ENCODE measurements at regions not wholly inside any gene's neighbourhood (a gene's known extent, or its start where the extent isn't known, plus 50 kb on each side); places are given as distances from the start of the nearest gene placed in this dataset.

DNA sequence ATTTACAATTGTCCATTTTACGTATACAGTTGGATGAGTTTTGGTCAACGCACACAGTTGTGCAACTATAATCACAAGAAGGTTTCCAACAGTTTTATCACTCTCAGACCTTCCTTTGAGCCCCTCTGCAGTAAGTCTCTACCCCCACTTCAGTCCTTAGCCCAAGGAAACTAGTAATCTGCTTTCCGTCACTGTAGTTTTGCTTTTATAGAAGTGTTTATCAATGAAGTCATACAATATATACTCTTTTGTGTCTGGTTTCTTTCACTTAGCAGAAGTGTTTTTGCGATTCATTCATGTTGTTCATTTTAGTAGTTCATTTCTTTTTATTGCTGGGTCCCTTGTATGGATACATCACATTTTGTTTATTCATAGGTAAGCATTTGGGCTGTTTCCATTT lies 92.9 kb upstream of the PIP4K2A start:
- Histone ChIP-seq H2AFZ (ENCODE audit: insufficient read depth, low read length, poor library complexity) (no peak overlapping the region), H3K79me2 (ENCODE audit: control insufficient read depth, insufficient read depth, low read length, poor library complexity) (no peaks in the 10 kb centered on the region), H3K9ac (ENCODE audit: low read length) (no peak overlapping the region), H3K4me2 (ENCODE audit: low read length) (no peak overlapping the region), H4K8ac (ENCODE audit: low read depth, low read length) (no peak overlapping the region), H3K4me1 (ENCODE audit: control insufficient read depth in 1 of 2, insufficient read depth in 2 of 2, low read length in 2 of 2) (no peaks in the 10 kb centered on the region), H3K36me3 (ENCODE audit: control insufficient read depth in 1 of 2, insufficient read depth in 2 of 2, low read length in 2 of 2) (no peaks in the 10 kb centered on the region), H3K4ac (ENCODE audit: low read depth, low read length) (no peak overlapping the region), H2BK5ac (ENCODE audit: low read depth, low read length, poor library complexity) (no peak overlapping the region), H2BK120ac (ENCODE audit: insufficient read depth, low read length, poor library complexity) (no peak overlapping the region), H3K4me3 (ENCODE audit: low read depth, low read length) (no peak overlapping the region), H3K27ac (ENCODE audit: low read depth, low read length) (no peak overlapping the region), H2BK12ac (ENCODE audit: low read length) (no peak overlapping the region), H3K9me3 (ENCODE audit: insufficient read depth, low read depth, low read length) (no peaks in the 10 kb centered on the region), H3K27me3 (ENCODE audit: insufficient read depth, low read length) (no peaks in the 10 kb centered on the region), H4K91ac (ENCODE audit: low read depth, low read length) (no peak overlapping the region), H3K79me1 (ENCODE audit: low read length) (no peaks in the 10 kb centered on the region), H3K18ac (ENCODE audit: low read length) (no peak overlapping the region), H2AK5ac (ENCODE audit: low read length) (no peak overlapping the region), H3K14ac (ENCODE audit: low read length) (no peak overlapping the region), H4K12ac (ENCODE audit: low read depth, low read length) (no peak overlapping the region), H3K23ac (ENCODE audit: low read length) (no peak overlapping the region)
- no peak for DNase-seq
- no CpG with 5 or more reads among the region's 4 CpGs for WGBS (ENCODE audit: extremely low coverage, insufficient coverage, insufficient read length)

DNA sequence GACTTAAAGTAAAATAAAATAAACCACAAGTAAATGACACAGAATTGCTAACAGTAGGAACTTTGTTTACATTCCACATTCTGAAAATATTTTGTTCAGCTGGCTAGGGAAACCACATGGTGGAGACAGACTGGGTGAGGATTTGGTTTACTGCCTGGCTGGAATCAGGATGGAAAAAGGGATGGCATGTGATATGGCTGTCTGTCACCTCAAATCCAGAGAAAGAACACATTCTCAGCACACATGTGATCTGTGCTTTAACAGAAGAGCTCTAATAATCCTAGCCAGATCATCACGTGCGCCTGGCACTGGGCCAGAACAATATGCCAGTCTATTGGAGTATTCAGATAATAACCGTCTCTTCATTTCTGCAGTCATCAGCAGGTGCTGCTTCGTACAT lies 90.9 kb upstream of the PIP4K2A start:
- Histone ChIP-seq H3K4ac (ENCODE audit: low read depth, low read length) (no peak overlapping the region), H3K4me1 (ENCODE audit: control insufficient read depth in 1 of 2, insufficient read depth in 2 of 2, low read length in 2 of 2) (no peaks in the 10 kb centered on the region), H3K36me3 (ENCODE audit: control insufficient read depth in 1 of 2, insufficient read depth in 2 of 2, low read length in 2 of 2) (no peaks in the 10 kb centered on the region), H3K23ac (ENCODE audit: low read length) (no peak overlapping the region), H2AK5ac (ENCODE audit: low read length) (no peak overlapping the region), H2BK120ac (ENCODE audit: insufficient read depth, low read length, poor library complexity) (no peak overlapping the region), H3K4me3 (ENCODE audit: low read depth, low read length) (no peak overlapping the region), H3K18ac (ENCODE audit: low read length) (no peak overlapping the region), H2BK12ac (ENCODE audit: low read length) (no peak overlapping the region), H4K91ac (ENCODE audit: low read depth, low read length) (no peak overlapping the region), H4K12ac (ENCODE audit: low read depth, low read length) (no peak overlapping the region), H3K27me3 (ENCODE audit: insufficient read depth, low read length) (no peaks in the 10 kb centered on the region), H3K4me2 (ENCODE audit: low read length) (no peak overlapping the region), H2AFZ (ENCODE audit: insufficient read depth, low read length, poor library complexity) (no peak overlapping the region), H4K8ac (ENCODE audit: low read depth, low read length) (no peak overlapping the region), H3K9me3 (ENCODE audit: insufficient read depth, low read depth, low read length) (no peaks in the 10 kb centered on the region), H3K79me2 (ENCODE audit: control insufficient read depth, insufficient read depth, low read length, poor library complexity) (no peaks in the 10 kb centered on the region), H2BK5ac (ENCODE audit: low read depth, low read length, poor library complexity) (no peak overlapping the region), H3K27ac (ENCODE audit: low read depth, low read length) (no peak overlapping the region), H3K9ac (ENCODE audit: low read length) (no peak overlapping the region), H3K14ac (ENCODE audit: low read length) (no peak overlapping the region), H3K79me1 (ENCODE audit: low read length) (no peaks in the 10 kb centered on the region)
- no peak for DNase-seq
- WGBS (ENCODE audit: extremely low coverage, insufficient coverage, insufficient read length) = no CpG with 5 or more reads among the region's 4 CpGs

DNA sequence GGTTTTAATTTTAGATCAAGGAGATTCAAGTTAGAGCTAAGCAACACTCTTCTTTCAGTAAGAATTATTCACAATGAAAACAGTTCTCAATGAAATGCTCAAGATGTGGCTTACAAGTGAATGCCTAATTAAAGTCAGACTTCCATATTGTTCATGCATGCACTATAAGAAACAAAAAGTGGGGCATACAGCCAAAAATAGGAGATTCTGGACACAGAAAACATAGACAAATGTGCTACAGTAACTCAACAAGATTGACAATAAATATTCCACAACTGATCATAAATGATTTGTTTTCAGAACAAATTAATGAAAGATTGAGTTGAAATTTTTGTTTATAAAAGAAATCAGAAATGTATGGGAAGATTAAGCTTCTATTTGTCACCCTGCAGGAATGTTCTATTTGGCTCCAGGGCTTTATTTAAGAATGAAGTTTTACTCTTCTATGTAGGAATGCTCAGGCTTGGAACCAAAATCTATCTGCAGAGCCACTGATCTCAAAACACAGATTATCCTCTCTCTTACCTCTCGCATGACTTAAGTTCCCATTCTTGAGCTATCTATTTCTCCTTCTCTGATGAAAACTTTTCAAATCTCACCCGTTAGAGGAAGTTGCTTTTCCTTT lies 89.0 kb upstream of the PIP4K2A start:
- no peak overlapping the region for H2BK120ac ChIP-seq (ENCODE audit: insufficient read depth, low read length, poor library complexity)
- H3K79me1 ChIP-seq (ENCODE audit: low read length) = no peaks in the 10 kb centered on the region
- H3K9me3 ChIP-seq (ENCODE audit: insufficient read depth, low read depth, low read length) = no peaks in the 10 kb centered on the region
- H2BK12ac ChIP-seq (ENCODE audit: low read length) = no peak overlapping the region
- no peak overlapping the region for H2AFZ ChIP-seq (ENCODE audit: insufficient read depth, low read length, poor library complexity)
- H3K9ac ChIP-seq (ENCODE audit: low read length) = no peak overlapping the region
- WGBS (ENCODE audit: extremely low coverage, insufficient coverage, insufficient read length) = no CpG with 5 or more reads among the region's 2 CpGs
- no peak overlapping the region for H4K91ac ChIP-seq (ENCODE audit: low read depth, low read length)
- no peak overlapping the region for H3K4ac ChIP-seq (ENCODE audit: low read depth, low read length)
- H3K14ac ChIP-seq (ENCODE audit: low read length) = no peak overlapping the region
- H3K18ac ChIP-seq (ENCODE audit: low read length) = no peak overlapping the region
- no peak overlapping the region for H3K27ac ChIP-seq (ENCODE audit: low read depth, low read length)
- no peak overlapping the region for H2BK5ac ChIP-seq (ENCODE audit: low read depth, low read length, poor library complexity)
- no peak overlapping the region for H2AK5ac ChIP-seq (ENCODE audit: low read length)
- no peaks in the 10 kb centered on the region for H3K27me3 ChIP-seq (ENCODE audit: insufficient read depth, low read length)
- H4K12ac ChIP-seq (ENCODE audit: low read depth, low read length) = no peak overlapping the region
- DNase-seq = peak in 1 of 2 donors; percentile 24
- H3K4me1 ChIP-seq (ENCODE audit: control insufficient read depth in 1 of 2, insufficient read depth in 2 of 2, low read length in 2 of 2) = no peaks in the 10 kb centered on the region
- no peak overlapping the region for H3K23ac ChIP-seq (ENCODE audit: low read length)
- no peaks in the 10 kb centered on the region for H3K36me3 ChIP-seq (ENCODE audit: control insufficient read depth in 1 of 2, insufficient read depth in 2 of 2, low read length in 2 of 2)
- H4K8ac ChIP-seq (ENCODE audit: low read depth, low read length) = no peak overlapping the region
- H3K4me2 ChIP-seq (ENCODE audit: low read length) = no peak overlapping the region
- no peak overlapping the region for H3K4me3 ChIP-seq (ENCODE audit: low read depth, low read length)
- H3K79me2 ChIP-seq (ENCODE audit: control insufficient read depth, insufficient read depth, low read length, poor library complexity) = no peaks in the 10 kb centered on the region

GRCh38 chr10:22801785-22802184 lies 87.4 kb upstream of the PIP4K2A start:
- H3K4ac ChIP-seq (ENCODE audit: low read depth, low read length) = no peak overlapping the region
- no CpG with 5 or more reads among the region's 1 CpG for WGBS (ENCODE audit: extremely low coverage, insufficient coverage, insufficient read length)
- H4K91ac ChIP-seq (ENCODE audit: low read depth, low read length) = no peak overlapping the region
- no peak overlapping the region for H3K4me3 ChIP-seq (ENCODE audit: low read depth, low read length)
- no peaks in the 10 kb centered on the region for H3K9me3 ChIP-seq (ENCODE audit: insufficient read depth, low read depth, low read length)
- no peak overlapping the region for H3K14ac ChIP-seq (ENCODE audit: low read length)
- no peaks in the 10 kb centered on the region for H3K79me2 ChIP-seq (ENCODE audit: control insufficient read depth, insufficient read depth, low read length, poor library complexity)
- DNase-seq = no peak
- H3K9ac ChIP-seq (ENCODE audit: low read length) = no peak overlapping the region
- H2AK5ac ChIP-seq (ENCODE audit: low read length) = no peak overlapping the region
- H3K36me3 ChIP-seq (ENCODE audit: control insufficient read depth in 1 of 2, insufficient read depth in 2 of 2, low read length in 2 of 2) = no peaks in the 10 kb centered on the region
- no peak overlapping the region for H3K23ac ChIP-seq (ENCODE audit: low read length)
- H3K27ac ChIP-seq (ENCODE audit: low read depth, low read length) = no peak overlapping the region
- no peak overlapping the region for H3K4me2 ChIP-seq (ENCODE audit: low read length)
- H4K12ac ChIP-seq (ENCODE audit: low read depth, low read length) = no peak overlapping the region
- H3K79me1 ChIP-seq (ENCODE audit: low read length) = no peaks in the 10 kb centered on the region
- H2BK120ac ChIP-seq (ENCODE audit: insufficient read depth, low read length, poor library complexity) = no peak overlapping the region
- H3K4me1 ChIP-seq (ENCODE audit: control insufficient read depth in 1 of 2, insufficient read depth in 2 of 2, low read length in 2 of 2) = no peaks in the 10 kb centered on the region
- no peak overlapping the region for H4K8ac ChIP-seq (ENCODE audit: low read depth, low read length)
- H3K27me3 ChIP-seq (ENCODE audit: insufficient read depth, low read length) = no peaks in the 10 kb centered on the region
- H2AFZ ChIP-seq (ENCODE audit: insufficient read depth, low read length, poor library complexity) = no peak overlapping the region
- H2BK12ac ChIP-seq (ENCODE audit: low read length) = no peak overlapping the region
- no peak overlapping the region for H2BK5ac ChIP-seq (ENCODE audit: low read depth, low read length, poor library complexity)
- H3K18ac ChIP-seq (ENCODE audit: low read length) = no peak overlapping the region
